Neural cell (in vitro differentiated cells): ENCODE measurements at regions not wholly inside any gene's neighbourhood (a gene's known extent, or its start where the extent isn't known, plus 50 kb on each side); places are given as distances from the start of the nearest gene placed in this dataset.

Source experiments
- H2AFZ ChIP-seq: fragments of 200-600, 300-800 bp; sonication (generic), shearing (Covaris generic); 2 replicates; pipeline ENCODE4 v1.6.0; 2014; ENCODE audit warnings: low read depth, mild to moderate bottlenecking, antibody characterized with exemption, low read length, moderate library complexity
- H3F3A ChIP-seq: fragments of 200-600 bp; shearing (Covaris generic); 2 replicates; pipeline ENCODE4 v1.6.1; 2016; ENCODE audit warnings: mild to moderate bottlenecking, moderate library complexity, mixed read lengths, antibody characterized with exemption, low read length; ENCODE audit not compliant: insufficient read depth, poor library complexity, severe bottlenecking
- H3K27ac ChIP-seq: fragments of 200-600, 300-800 bp; sonication (generic), shearing (Covaris generic); 2 replicates; pipeline ENCODE4 v1.5.1; 2014; ENCODE audit warnings: mild to moderate bottlenecking, low read length, moderate library complexity
- H3K27me3 ChIP-seq: fragments of 300-800, 200-600 bp; sonication (generic), shearing (Covaris generic); 2 replicates; pipeline ENCODE4 v1.6.0; 2014; ENCODE audit warnings: mild to moderate bottlenecking, low read depth, low read length, moderate library complexity; ENCODE audit not compliant: insufficient read depth
- H3K36me3 ChIP-seq: fragments of 300-800, 200-600 bp; sonication (generic), shearing (Covaris generic); 2 replicates; pipeline ENCODE4 v1.5.1; 2014; ENCODE audit warnings: mild to moderate bottlenecking, antibody characterized with exemption, low read length, moderate library complexity; ENCODE audit not compliant: insufficient read depth
- H3K4me2 ChIP-seq: fragments of 300-800, 200-600 bp; sonication (generic), shearing (Covaris generic); 2 replicates; pipeline ENCODE4 v1.6.0; 2014; ENCODE audit warnings: mild to moderate bottlenecking, low read length
- H3K4me3 ChIP-seq: fragments of 300-800, 200-600 bp; sonication (generic), shearing (Covaris generic); 2 replicates; pipeline ENCODE4 v1.5.1; 2014; ENCODE audit warnings: mild to moderate bottlenecking, low read length, moderate library complexity
- H3K79me2 ChIP-seq: fragments of 200-600 bp; shearing (Covaris generic); replicated peaks from 2 replicates; pipeline ENCODE4 v1.6.0; 2014; ENCODE audit warnings: mild to moderate bottlenecking, low read length, moderate library complexity; ENCODE audit not compliant: insufficient read depth
- H3K9ac ChIP-seq: fragments of 300-800, 200-600 bp; sonication (generic), shearing (Covaris generic); 2 replicates; pipeline ENCODE4 v1.6.1; 2016; ENCODE audit warnings: mild to moderate bottlenecking, low read length, mixed read lengths
- H3K9me2 ChIP-seq: fragments of 200-600 bp; shearing (Covaris generic); 2 replicates; pipeline ENCODE4 v1.6.1; 2016; ENCODE audit warnings: mild to moderate bottlenecking, low read length, mixed read lengths; ENCODE audit not compliant: insufficient read depth
- H3K9me3 ChIP-seq: fragments of 200-600, 300-800 bp; sonication (generic), shearing (Covaris generic); 2 replicates; pipeline ENCODE4 v1.6.1; 2016; ENCODE audit warnings: mild to moderate bottlenecking, mixed run types, low read length, moderate library complexity, mixed read lengths
- H4K20me1 ChIP-seq: fragments of 200-600 bp; shearing (Covaris generic); 2 replicates; pipeline ENCODE4 v1.6.1; 2016; ENCODE audit warnings: mild to moderate bottlenecking, mixed run types; ENCODE audit not compliant: insufficient read depth
- EP300 ChIP-seq: fragments of 450-650 bp; conservative IDR thresholded peaks from 2 replicates; pipeline ENCODE4 v1.6.1; 2014; ENCODE audit warnings: antibody characterized with exemption, mild to moderate bottlenecking, moderate library complexity; ENCODE audit not compliant: poor library complexity, severe bottlenecking
- EZH2 ChIP-seq: fragments of 200-600, 300-800 bp; shearing (Covaris generic), sonication (generic); IDR thresholded peaks from 2 replicates; pipeline ENCODE4 v1.6.1; 2014; ENCODE audit warnings: antibody characterized with exemption, low read length, borderline replicate concordance, mild to moderate bottlenecking; ENCODE audit not compliant: insufficient read depth, poor library complexity, severe bottlenecking
- MXI1 ChIP-seq: fragments of 450-650 bp; conservative IDR thresholded peaks from 2 replicates; pipeline ENCODE4 v1.6.1; 2014; ENCODE audit warnings: antibody characterized with exemption, mild to moderate bottlenecking; ENCODE audit not compliant: poor library complexity, severe bottlenecking
- POLR2AphosphoS5 ChIP-seq: IDR thresholded peaks from 2 replicates; pipeline ENCODE4 v1.6.1; 2012
- RAD21 ChIP-seq: fragments of 450-650 bp; conservative IDR thresholded peaks from 2 replicates; pipeline ENCODE4 v1.6.1; 2014; ENCODE audit warnings: antibody characterized with exemption, mild to moderate bottlenecking, moderate library complexity
- REST ChIP-seq: IDR thresholded peaks from 2 replicates; pipeline ENCODE4 v1.6.1; 2012; ENCODE audit warnings: borderline replicate concordance
- SMC3 ChIP-seq: fragments of 450-650 bp; conservative IDR thresholded peaks from 2 replicates; pipeline ENCODE4 v1.6.1; 2014; ENCODE audit warnings: antibody characterized with exemption, mild to moderate bottlenecking, moderate library complexity; ENCODE audit not compliant: poor library complexity
- TAF1 ChIP-seq: IDR thresholded peaks from 2 replicates; pipeline ENCODE4 v1.6.1; 2012; ENCODE audit warnings: low read depth
- TF ChIP-seq, protein P1 (sequence below): fragments of 450-650 bp; IDR thresholded peaks from 2 replicates; pipeline ENCODE4 v1.5.1; 2014; ENCODE audit warnings: antibody characterized with exemption, mild to moderate bottlenecking, moderate library complexity; ENCODE audit not compliant: poor library complexity, severe bottlenecking

- TF ChIP-seq EP300 (peak; percentile 82), POLR2AphosphoS5 (peak; percentile 76), MXI1 (peak; percentile 94), SMC3 (peak; percentile 72), TAF1 (peak; percentile 83), EZH2 (no peak), RAD21 (peak; percentile 67), REST (peak; percentile 4)
- TF ChIP-seq, protein P1, sequence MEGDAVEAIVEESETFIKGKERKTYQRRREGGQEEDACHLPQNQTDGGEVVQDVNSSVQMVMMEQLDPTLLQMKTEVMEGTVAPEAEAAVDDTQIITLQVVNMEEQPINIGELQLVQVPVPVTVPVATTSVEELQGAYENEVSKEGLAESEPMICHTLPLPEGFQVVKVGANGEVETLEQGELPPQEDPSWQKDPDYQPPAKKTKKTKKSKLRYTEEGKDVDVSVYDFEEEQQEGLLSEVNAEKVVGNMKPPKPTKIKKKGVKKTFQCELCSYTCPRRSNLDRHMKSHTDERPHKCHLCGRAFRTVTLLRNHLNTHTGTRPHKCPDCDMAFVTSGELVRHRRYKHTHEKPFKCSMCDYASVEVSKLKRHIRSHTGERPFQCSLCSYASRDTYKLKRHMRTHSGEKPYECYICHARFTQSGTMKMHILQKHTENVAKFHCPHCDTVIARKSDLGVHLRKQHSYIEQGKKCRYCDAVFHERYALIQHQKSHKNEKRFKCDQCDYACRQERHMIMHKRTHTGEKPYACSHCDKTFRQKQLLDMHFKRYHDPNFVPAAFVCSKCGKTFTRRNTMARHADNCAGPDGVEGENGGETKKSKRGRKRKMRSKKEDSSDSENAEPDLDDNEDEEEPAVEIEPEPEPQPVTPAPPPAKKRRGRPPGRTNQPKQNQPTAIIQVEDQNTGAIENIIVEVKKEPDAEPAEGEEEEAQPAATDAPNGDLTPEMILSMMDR, result peak; percentile 88
Observed at GRCh38 chr14:62117010-62117750, 355.0 kb downstream of the SNAPC1 start.

GRCh38 chr14:62117751-62118105, 355.5 kb downstream of the SNAPC1 start:
- TF ChIP-seq POLR2AphosphoS5, result no peak
- no peak for TF ChIP-seq EP300
- TF ChIP-seq, protein P1, result no peak
- TF ChIP-seq TAF1, result peak; percentile 16
- no peak for TF ChIP-seq EZH2
- TF ChIP-seq MXI1, result no peak
- no peak for TF ChIP-seq SMC3
- peak; percentile 27 for TF ChIP-seq REST
- TF ChIP-seq RAD21, result no peak
- Histone ChIP-seq H3K9ac (peak overlapping the region; percentile 76), H4K20me1 (no peaks in the 10 kb centered on the region), H3K36me3 (no peaks in the 10 kb centered on the region), H3K79me2 (peaks cover 13% of the 10 kb centered on the region), H3K4me2 (peak overlapping the region; percentile 80), H3K4me3 (peak overlapping the region; percentile 81), H3K9me3 (no peaks in the 10 kb centered on the region), H3K27me3 (no peaks in the 10 kb centered on the region), H3F3A (no peaks in the 10 kb centered on the region), H3K27ac (peak overlapping the region; percentile 78), H2AFZ (peak overlapping the region; percentile 22), H3K9me2 (no peaks in the 10 kb centered on the region)

More at GRCh38 chr14:62117010-62117750, 355.0 kb downstream of the SNAPC1 start:
- Histone ChIP-seq H3K27me3 (no peaks in the 10 kb centered on the region), H3K9ac (peak overlapping the region; percentile 76), H3K79me2 (peaks cover 13% of the 10 kb centered on the region), H3K4me3 (peak overlapping the region; percentile 81), H2AFZ (peak overlapping the region; percentile 22), H3K9me2 (no peaks in the 10 kb centered on the region), H3K27ac (peak overlapping the region; percentile 78), H4K20me1 (no peaks in the 10 kb centered on the region), H3K36me3 (no peaks in the 10 kb centered on the region), H3F3A (no peaks in the 10 kb centered on the region), H3K4me2 (peak overlapping the region; percentile 80), H3K9me3 (no peaks in the 10 kb centered on the region)
